ENCODE measurements at regions not wholly inside any gene's neighbourhood (a gene's known extent, or its start where the extent isn't known, plus 50 kb on each side); places are given as distances from the start of the nearest gene placed in this dataset.

DNA sequence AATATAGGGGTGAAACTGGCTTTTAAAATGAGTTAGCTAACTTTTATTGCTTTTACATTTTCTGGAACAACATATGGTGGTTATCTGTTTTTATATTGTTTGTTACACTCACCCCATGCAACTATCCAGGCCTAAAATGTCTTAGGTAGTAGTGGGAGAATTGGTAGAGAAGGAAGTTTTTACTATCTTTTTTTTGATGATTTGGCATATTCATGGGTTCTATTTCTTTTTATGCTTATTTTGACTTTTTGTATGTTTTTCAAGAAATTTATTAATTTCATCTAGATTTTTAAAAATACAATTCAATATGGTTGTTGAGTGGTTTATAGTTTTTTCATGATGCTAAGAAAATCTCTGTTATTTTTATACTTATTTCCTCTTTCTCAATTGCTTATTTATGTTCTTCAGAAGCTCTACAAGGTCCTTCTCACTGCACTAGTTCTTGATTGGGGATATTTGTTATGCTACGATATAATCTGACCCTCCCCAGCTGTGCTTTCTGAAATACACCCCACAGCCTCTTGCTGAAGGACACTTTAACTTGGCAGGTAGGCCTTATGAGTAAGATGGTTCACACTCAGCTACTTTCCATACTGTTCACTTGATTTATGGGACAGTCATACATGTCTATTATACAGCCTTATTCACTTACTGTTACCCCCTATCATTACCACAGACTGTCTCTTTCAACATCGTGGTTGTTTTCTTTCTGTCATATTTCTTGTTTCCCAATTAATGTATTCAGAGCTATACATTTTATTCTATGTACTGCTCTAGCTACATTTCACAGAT, 431.2 kb downstream of the METTL15 start:
- Mint-ChIP-seq H3K4me3 (no peak overlapping the region), H3K4me1 (no peaks in the 10 kb centered on the region), H3K36me3 (ENCODE audit: insufficient read depth) (no peaks in the 10 kb centered on the region), H3K27me3 (no peaks in the 10 kb centered on the region), H3K27ac (ENCODE audit: low read depth) (no peak overlapping the region), H3K9me3 (no peaks in the 10 kb centered on the region)
- ATAC-seq (replicated peaks; ENCODE audit: extremely low read depth, poor library complexity, severe bottlenecking) (no peak), DNase-seq (ENCODE audit: low spot score in 2 of 2) (no peak)

DNA sequence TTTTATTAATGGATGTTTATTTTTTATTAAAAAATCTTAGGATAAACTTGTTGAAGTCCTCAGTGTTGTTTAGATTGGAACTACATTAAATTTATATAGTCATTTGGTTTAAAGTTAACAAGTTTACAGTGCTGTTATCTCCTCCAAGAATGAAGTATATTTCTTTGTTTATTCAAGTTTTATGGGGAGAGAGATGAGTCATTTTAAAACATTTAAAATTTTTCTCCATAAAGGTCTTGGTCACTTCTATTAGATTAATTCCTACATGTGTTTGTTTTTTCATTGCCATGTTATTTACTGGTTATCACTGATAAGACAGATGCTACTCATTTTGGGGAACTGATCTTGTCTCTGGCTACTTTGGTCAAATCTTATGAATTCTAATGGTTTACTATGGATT, 429.6 kb downstream of the METTL15 start:
- DNase-seq (ENCODE audit: low spot score in 2 of 2): no peak
- Mint-ChIP-seq H3K4me3 (no peak overlapping the region), H3K4me1 (no peaks in the 10 kb centered on the region), H3K9me3 (no peaks in the 10 kb centered on the region), H3K36me3 (ENCODE audit: insufficient read depth) (no peaks in the 10 kb centered on the region), H3K27me3 (no peaks in the 10 kb centered on the region), H3K27ac (ENCODE audit: low read depth) (no peak overlapping the region)
- no peak for ATAC-seq (replicated peaks; ENCODE audit: extremely low read depth, poor library complexity, severe bottlenecking)

DNA sequence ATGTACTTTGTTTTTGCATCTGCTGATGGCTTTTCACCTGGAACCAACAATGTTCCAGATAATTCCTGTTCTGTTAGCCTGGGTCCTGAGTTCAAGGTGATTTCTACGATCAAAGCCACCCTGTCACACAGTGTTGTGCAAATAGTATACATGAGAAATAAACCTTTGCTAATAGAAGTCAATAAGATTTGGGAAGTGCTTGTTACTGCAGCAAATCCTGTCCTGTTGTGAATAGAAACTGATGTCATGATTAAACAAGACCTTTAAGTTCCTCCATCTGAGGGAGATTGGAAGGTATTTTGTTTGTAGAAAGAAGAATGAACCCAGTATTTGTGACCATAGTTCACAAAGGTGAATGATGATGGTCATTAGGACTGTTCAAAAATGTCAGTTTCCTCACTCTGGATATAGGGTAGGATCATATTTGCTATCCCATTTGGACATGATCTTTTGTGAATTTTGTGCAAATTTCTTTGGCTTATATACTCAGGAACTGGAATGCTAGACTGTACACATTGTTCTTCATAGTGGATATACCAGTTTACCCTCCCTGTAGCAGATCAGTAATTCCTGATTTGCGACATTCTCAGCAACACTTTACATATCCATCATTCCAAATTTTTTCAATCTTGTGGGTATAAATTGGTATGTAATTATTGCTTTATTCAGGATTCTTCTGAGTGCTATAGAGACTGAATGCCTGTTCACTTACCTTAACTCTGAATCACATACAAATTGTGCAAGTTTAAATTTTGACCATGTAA, 428.5 kb downstream of the METTL15 start:
- Mint-ChIP-seq H3K4me1 (no peaks in the 10 kb centered on the region), H3K36me3 (ENCODE audit: insufficient read depth) (no peaks in the 10 kb centered on the region), H3K27me3 (no peaks in the 10 kb centered on the region), H3K4me3 (no peak overlapping the region), H3K9me3 (no peaks in the 10 kb centered on the region), H3K27ac (ENCODE audit: low read depth) (no peak overlapping the region)
- DNase-seq (ENCODE audit: low spot score in 2 of 2): no peak
- ATAC-seq (replicated peaks; ENCODE audit: extremely low read depth, poor library complexity, severe bottlenecking): no peak

DNA sequence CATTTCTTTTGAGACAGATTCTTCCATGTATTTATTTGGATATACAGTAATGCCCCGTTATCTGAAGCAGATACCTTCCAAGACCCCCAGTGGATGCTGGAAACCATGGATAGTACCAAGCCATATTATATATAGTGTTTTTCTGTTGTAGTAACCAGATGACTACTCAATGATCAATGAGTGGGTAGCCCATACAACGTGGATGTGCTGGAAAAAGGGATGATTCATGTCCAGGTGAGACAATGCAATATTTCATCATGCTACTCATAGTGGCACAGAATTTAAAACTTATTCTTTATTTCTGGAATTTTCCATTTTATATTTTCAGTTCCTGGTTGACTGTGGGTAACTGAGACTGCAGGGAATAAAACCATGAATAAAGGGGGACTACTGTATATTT, 427.5 kb downstream of the METTL15 start:
- H3K4me3 Mint-ChIP-seq: no peak overlapping the region
- DNase-seq (ENCODE audit: low spot score in 2 of 2) (no peak), ATAC-seq (replicated peaks; ENCODE audit: extremely low read depth, poor library complexity, severe bottlenecking) (no peak)
- H3K27ac Mint-ChIP-seq (ENCODE audit: low read depth): no peak overlapping the region
- no peaks in the 10 kb centered on the region for H3K36me3 Mint-ChIP-seq (ENCODE audit: insufficient read depth)
- H3K27me3 Mint-ChIP-seq: no peaks in the 10 kb centered on the region
- H3K9me3 Mint-ChIP-seq: no peaks in the 10 kb centered on the region
- H3K4me1 Mint-ChIP-seq: no peaks in the 10 kb centered on the region

DNA sequence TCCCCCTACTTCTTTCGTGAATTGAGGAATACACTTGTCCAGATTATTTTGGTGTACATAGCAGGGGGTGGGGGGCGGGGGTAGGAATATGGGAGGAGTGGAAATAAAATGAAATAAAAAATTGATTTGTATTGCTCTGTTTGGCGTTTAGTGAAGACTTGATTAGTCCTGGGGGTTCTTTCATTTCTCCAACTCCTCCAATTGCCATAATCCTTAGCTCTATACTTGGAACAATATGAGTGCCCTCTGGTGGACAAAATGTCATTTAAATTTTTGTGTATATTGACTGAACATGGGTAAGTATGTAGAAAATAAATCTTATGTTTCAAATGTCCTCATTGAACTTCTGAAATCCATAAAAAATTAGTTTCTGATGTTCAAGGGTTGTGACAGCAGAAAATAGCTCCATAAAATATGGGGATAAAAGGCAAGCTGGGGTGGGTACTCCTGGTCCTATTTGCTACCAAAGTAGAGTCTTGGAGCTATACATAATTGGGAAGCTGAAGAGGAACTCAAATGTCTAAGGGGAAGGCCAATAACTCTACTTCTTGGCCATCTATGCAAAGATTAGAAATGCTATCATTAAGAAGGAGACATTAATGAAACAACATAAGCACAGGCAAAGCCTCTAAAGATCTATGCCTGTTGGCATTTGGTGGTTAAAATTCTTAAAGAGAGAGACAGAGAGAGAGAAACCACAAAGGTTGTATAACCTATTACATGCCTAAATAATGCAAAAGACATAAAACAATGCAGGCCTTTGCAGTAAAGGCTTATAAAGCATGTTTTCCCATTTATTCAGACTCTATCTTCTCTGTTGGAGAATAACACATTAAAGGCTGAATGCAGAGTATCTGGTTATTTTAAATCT, 421.6 kb downstream of the METTL15 start:
- Mint-ChIP-seq H3K4me1 (no peaks in the 10 kb centered on the region), H3K36me3 (ENCODE audit: insufficient read depth) (no peaks in the 10 kb centered on the region), H3K27me3 (no peaks in the 10 kb centered on the region), H3K9me3 (peaks cover 5% of the 10 kb centered on the region), H3K4me3 (no peak overlapping the region), H3K27ac (ENCODE audit: low read depth) (no peak overlapping the region)
- ATAC-seq (replicated peaks; ENCODE audit: extremely low read depth, poor library complexity, severe bottlenecking): no peak
- DNase-seq (ENCODE audit: low spot score in 2 of 2): no peak

DNA sequence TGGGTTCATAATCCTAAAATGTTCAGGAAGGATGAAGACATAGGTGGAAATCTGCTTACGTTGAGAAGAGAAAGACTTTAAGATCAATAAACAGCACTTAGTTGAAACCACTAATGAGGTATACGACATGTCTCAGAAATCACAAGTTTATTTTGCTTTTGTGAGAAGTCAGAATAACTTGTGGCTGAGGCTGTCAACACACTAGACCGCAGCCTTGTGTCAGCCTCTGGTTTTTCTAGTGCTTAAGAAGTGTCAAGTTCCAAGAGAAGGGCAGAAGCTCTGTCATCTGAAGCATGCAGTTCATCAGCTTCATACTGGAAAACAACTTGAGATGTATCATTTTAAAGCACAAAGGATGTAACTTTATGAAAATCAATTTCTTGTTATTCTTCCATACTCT, 420.9 kb downstream of the METTL15 start:
- H3K27ac Mint-ChIP-seq (ENCODE audit: low read depth): no peak overlapping the region
- peaks cover 11% of the 10 kb centered on the region for H3K9me3 Mint-ChIP-seq
- H3K27me3 Mint-ChIP-seq: no peaks in the 10 kb centered on the region
- no peak overlapping the region for H3K4me3 Mint-ChIP-seq
- ATAC-seq (replicated peaks; ENCODE audit: extremely low read depth, poor library complexity, severe bottlenecking) (no peak), DNase-seq (ENCODE audit: low spot score in 2 of 2) (no peak)
- H3K36me3 Mint-ChIP-seq (ENCODE audit: insufficient read depth): no peaks in the 10 kb centered on the region
- no peaks in the 10 kb centered on the region for H3K4me1 Mint-ChIP-seq

DNA sequence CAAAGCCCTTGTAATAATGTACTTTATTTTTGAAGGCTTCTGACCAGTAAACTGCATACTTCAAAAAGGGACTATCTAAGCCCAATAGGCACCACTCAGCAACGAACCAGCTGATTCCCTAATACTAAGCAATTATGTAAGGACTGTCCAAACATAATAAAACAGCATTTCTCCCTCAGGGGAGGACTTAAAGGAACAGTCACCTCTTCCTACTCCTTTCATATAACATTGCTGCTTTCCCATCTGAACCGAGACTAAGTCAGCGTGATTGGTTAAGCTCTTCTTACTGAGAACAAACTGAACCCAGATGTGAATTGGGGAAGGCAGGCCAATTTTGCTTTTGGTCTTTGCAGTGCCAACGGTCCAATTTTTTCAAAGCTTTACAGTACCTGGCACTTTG, 420.0 kb downstream of the METTL15 start:
- Mint-ChIP-seq H3K27me3 (no peaks in the 10 kb centered on the region), H3K4me1 (no peaks in the 10 kb centered on the region), H3K27ac (ENCODE audit: low read depth) (no peak overlapping the region), H3K36me3 (ENCODE audit: insufficient read depth) (no peaks in the 10 kb centered on the region), H3K4me3 (no peak overlapping the region), H3K9me3 (peaks cover 18% of the 10 kb centered on the region)
- ATAC-seq (replicated peaks; ENCODE audit: extremely low read depth, poor library complexity, severe bottlenecking): no peak
- no peak for DNase-seq (ENCODE audit: low spot score in 2 of 2)

DNA sequence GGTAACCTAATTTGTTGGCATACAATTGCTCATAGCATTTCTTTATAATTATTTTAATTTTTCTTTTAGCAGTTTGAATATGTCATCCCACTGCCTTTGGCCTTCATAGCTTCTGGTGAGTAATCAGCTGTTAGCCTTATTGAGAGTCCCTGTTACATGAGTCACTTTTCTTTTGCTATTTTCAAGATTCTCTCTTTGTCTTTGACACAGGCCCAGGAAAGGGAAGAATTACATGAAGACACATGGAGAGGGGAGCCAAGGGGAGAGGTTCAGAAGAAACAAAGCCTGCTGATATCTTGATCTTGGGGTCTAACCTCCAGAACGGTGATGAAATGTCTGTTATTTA, 418.2 kb downstream of the METTL15 start:
- H3K4me3 Mint-ChIP-seq: no peak overlapping the region
- DNase-seq (ENCODE audit: low spot score in 2 of 2): no peak
- H3K27ac Mint-ChIP-seq (ENCODE audit: low read depth): no peak overlapping the region
- H3K9me3 Mint-ChIP-seq: peaks cover 20% of the 10 kb centered on the region
- no peaks in the 10 kb centered on the region for H3K4me1 Mint-ChIP-seq
- H3K36me3 Mint-ChIP-seq (ENCODE audit: insufficient read depth): no peaks in the 10 kb centered on the region
- ATAC-seq (replicated peaks; ENCODE audit: extremely low read depth, poor library complexity, severe bottlenecking): no peak
- no peaks in the 10 kb centered on the region for H3K27me3 Mint-ChIP-seq

DNA sequence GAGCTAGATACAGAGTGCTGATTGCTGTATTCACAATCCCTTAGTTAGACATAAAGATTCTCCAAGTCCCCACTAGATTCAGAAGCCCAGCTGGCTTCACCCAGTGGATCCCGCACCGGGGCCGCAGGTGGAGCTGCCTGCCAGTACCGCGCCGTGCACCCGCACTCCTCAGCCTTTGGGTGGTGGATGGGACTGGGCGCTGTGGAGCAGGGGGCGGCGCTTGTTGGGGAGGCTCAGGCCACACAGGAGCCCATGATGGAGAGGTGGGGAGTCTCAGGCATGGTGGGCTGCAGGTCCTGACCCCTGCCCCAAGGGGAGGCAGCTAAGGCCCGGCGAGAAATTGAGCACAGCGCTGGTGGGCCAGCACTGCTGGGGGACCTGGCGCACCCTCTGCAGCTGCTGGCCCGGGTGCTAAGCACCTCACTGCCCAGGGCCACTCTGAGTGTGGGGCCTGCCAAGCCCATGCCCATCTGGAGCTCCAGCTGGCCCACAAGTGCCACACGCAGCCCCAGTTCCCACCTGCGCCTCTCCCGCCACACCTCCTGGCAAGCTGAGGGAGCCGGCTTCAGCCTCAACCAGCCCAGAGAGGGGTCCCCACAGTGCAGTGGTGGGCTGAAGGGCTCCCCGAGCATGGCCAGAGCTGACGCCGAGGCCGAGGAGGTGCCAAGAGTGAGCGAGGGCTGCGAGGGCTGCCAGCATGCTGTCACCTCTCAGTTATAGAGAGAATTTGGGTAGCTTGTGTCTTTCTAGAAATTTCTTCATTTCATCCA, 417.6 kb downstream of the METTL15 start:
- Mint-ChIP-seq H3K9me3 (peaks cover 20% of the 10 kb centered on the region), H3K4me1 (no peaks in the 10 kb centered on the region), H3K4me3 (no peak overlapping the region), H3K27me3 (no peaks in the 10 kb centered on the region), H3K27ac (ENCODE audit: low read depth) (no peak overlapping the region), H3K36me3 (ENCODE audit: insufficient read depth) (no peaks in the 10 kb centered on the region)
- DNase-seq (ENCODE audit: low spot score in 2 of 2) (no peak), ATAC-seq (replicated peaks; ENCODE audit: extremely low read depth, poor library complexity, severe bottlenecking) (no peak)

DNA sequence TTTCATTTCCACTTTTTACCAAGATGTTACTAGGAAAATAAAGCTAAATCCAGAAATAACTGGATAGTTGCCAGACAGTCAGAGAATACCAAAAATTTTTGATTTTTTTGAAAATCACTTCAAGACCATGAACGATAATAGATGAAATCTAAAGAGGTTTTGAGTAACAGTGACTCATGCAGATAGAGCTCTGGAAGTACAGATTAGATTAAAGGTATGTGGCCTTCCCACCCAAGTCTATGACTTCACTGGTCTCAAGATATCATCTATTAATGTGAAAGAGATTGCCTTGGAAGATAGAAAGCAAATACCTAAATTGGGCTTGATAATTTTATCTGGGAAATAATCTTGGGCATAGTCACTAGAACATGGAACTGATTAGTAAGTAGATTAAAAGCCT, 415.9 kb downstream of the METTL15 start:
- H3K36me3 Mint-ChIP-seq (ENCODE audit: insufficient read depth): no peaks in the 10 kb centered on the region
- no peaks in the 10 kb centered on the region for H3K27me3 Mint-ChIP-seq
- ATAC-seq (replicated peaks; ENCODE audit: extremely low read depth, poor library complexity, severe bottlenecking) (no peak), DNase-seq (ENCODE audit: low spot score in 2 of 2) (no peak)
- H3K4me3 Mint-ChIP-seq: no peak overlapping the region
- H3K27ac Mint-ChIP-seq (ENCODE audit: low read depth): no peak overlapping the region
- peaks cover 24% of the 10 kb centered on the region for H3K9me3 Mint-ChIP-seq
- no peaks in the 10 kb centered on the region for H3K4me1 Mint-ChIP-seq

DNA sequence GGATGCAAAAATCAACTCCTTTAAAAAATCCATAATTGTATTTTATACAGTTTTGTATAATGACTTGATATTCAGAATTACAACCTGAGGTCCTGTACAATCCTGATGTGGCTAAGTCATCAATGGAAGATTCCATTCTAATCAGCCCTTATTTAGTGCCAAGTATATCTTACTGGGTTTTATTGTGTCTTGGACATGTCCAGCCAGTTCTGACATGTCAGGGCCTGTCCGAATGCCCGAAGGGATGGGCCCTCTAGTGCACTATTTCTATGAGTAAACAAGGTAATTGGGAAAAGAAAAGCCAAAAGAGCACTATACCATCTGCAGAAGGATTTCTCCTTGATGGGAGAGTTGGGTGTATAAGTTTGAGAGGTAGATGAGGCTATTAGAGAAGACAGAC, 412.9 kb downstream of the METTL15 start:
- H3K9me3 Mint-ChIP-seq: peaks cover 32% of the 10 kb centered on the region
- no peaks in the 10 kb centered on the region for H3K27me3 Mint-ChIP-seq
- no peak for ATAC-seq (replicated peaks; ENCODE audit: extremely low read depth, poor library complexity, severe bottlenecking)
- no peak overlapping the region for H3K4me3 Mint-ChIP-seq
- H3K36me3 Mint-ChIP-seq (ENCODE audit: insufficient read depth): no peaks in the 10 kb centered on the region
- H3K27ac Mint-ChIP-seq (ENCODE audit: low read depth): no peak overlapping the region
- no peaks in the 10 kb centered on the region for H3K4me1 Mint-ChIP-seq
- DNase-seq (ENCODE audit: low spot score in 2 of 2): no peak

DNA sequence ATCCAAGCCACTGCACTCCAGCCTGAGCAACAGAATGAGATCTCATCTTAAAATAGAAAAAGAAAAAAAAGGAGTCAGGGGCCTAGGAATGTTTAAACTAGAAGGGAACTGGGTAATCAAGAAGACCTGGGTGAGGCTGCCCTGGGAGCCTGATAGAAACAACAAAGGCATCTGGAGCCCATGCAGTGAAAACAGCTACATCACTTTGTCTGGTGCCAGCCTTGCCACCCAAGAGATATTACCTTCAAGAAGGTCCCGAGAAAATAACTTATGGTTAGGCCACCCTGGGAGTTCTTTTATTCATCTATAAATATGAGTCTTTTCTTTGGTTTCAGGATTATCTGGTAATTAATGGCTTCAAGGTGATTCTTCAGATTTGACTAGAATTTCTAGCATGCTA, 412.1 kb downstream of the METTL15 start:
- H3K9me3 Mint-ChIP-seq: peaks cover 32% of the 10 kb centered on the region
- H3K36me3 Mint-ChIP-seq (ENCODE audit: insufficient read depth): no peaks in the 10 kb centered on the region
- no peak overlapping the region for H3K27ac Mint-ChIP-seq (ENCODE audit: low read depth)
- H3K4me3 Mint-ChIP-seq: no peak overlapping the region
- no peaks in the 10 kb centered on the region for H3K4me1 Mint-ChIP-seq
- ATAC-seq (replicated peaks; ENCODE audit: extremely low read depth, poor library complexity, severe bottlenecking) (no peak), DNase-seq (ENCODE audit: low spot score in 2 of 2) (no peak)
- no peaks in the 10 kb centered on the region for H3K27me3 Mint-ChIP-seq

Measured in central memory CD8-positive, alpha-beta T cell (primary cell).